ENCODE measurements at regions not wholly inside any gene's neighbourhood (a gene's known extent, or its start where the extent isn't known, plus 50 kb on each side); places are given as distances from the start of the nearest gene placed in this dataset.

GRCh38 chr5:125313555-125313954, 567.1 kb upstream of the ZNF608 start:
- TF ChIP-seq RAD21 (IDR thresholded peaks at IDR 0.05) (no peak), YY1 (IDR thresholded peaks at IDR 0.05) (no peak), JUND (IDR thresholded peaks at IDR 0.05) (no peak)

Data from liver (tissue), 2 donors.